B cell (primary cell): ENCODE measurements at regions not wholly inside any gene's neighbourhood (a gene's known extent, or its start where the extent isn't known, plus 50 kb on each side); places are given as distances from the start of the nearest gene placed in this dataset.

ENCODE experiments used
- CTCF ChIP-seq: fragments of 200-600 bp; IDR thresholded peaks from one replicate; pipeline ENCODE4 v1.8.0; 2022; ENCODE audit warnings: antibody characterized with exemption, mild to moderate bottlenecking
- EZH2 ChIP-seq: IDR thresholded peaks from 2 replicates; pipeline ENCODE4 v1.6.1; 2012; ENCODE audit warnings: borderline replicate concordance, low read depth, mild to moderate bottlenecking, moderate library complexity, low read length; ENCODE audit not compliant: insufficient read depth, poor library complexity, severe bottlenecking

DNA sequence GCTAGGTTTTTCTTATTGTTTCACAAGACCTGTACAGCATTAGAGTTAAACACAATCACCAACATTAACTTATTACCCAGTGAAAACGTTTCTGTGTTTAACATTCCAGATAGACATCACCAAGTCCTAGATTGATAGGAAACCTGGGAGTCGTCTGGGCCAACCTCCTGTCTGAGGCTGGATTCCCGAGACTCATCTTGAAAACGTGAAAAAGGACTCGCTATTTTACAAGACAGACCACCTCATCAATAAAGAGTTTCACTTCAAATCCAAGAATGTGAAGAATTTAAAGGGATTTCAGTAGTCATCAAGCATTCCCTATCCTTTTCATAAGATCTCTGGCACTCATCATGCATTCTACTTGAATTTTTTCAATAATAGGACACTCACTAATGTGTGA, 626.6 kb downstream of the MCTP2 start:
- TF ChIP-seq CTCF (no peak), EZH2 (no peak)
